Cortex of kidney (tissue), 1 donor: ENCODE measurements at regions not wholly inside any gene's neighbourhood (a gene's known extent, or its start where the extent isn't known, plus 50 kb on each side); places are given as distances from the start of the nearest gene placed in this dataset.
"Not testable (repeated sequence)": the region's sequence is repeated elsewhere in the genome, so short reads cannot be mapped to it uniquely, and the experiment has no call there.

ENCODE experiments used
- DNase-seq: peaks from one replicate; lab custom pipeline; 2025; lab: John Stamatoyannopoulos, UW

- no peak for DNase-seq
Observed at GRCh38 chr1:222065234-222065633, 323.3 kb upstream of the DUSP10 start.

- no peak for DNase-seq
Observed at GRCh38 chr1:222064388-222065211, 322.7 kb upstream of the DUSP10 start.

- no peak for DNase-seq
Observed at GRCh38 chr1:222062640-222063039, 320.8 kb upstream of the DUSP10 start.

GRCh38 chr1:222061711-222062359 is 319.9 kb upstream of the DUSP10 start:
- DNase-seq = no peak

GRCh38 chr1:222060210-222060916 is 318.5 kb upstream of the DUSP10 start:
- no peak for DNase-seq

- no peak for DNase-seq
Observed at GRCh38 chr1:222058249-222058648, 316.4 kb upstream of the DUSP10 start.

GRCh38 chr1:222057162-222057561 is 315.3 kb upstream of the DUSP10 start:
- no peak for DNase-seq

GRCh38 chr1:222054416-222054815 is 312.5 kb upstream of the DUSP10 start:
- DNase-seq = no peak

- no peak for DNase-seq
Observed at GRCh38 chr1:222053790-222054294, 312.0 kb upstream of the DUSP10 start.

GRCh38 chr1:222051311-222051710 is 309.4 kb upstream of the DUSP10 start:
- DNase-seq = not testable (repeated sequence)

- not testable (repeated sequence) for DNase-seq
Observed at GRCh38 chr1:222049661-222050060, 307.8 kb upstream of the DUSP10 start.

- DNase-seq = no peak
Observed at GRCh38 chr1:222049176-222049575, 307.3 kb upstream of the DUSP10 start.

GRCh38 chr1:222048094-222048595 is 306.3 kb upstream of the DUSP10 start:
- DNase-seq = no peak

- no peak for DNase-seq
Observed at GRCh38 chr1:222047366-222047765, 305.5 kb upstream of the DUSP10 start.

- no peak for DNase-seq
Observed at GRCh38 chr1:222046684-222047263, 304.9 kb upstream of the DUSP10 start.

GRCh38 chr1:222045786-222046185 is 303.9 kb upstream of the DUSP10 start:
- DNase-seq = no peak

- no peak for DNase-seq
Observed at GRCh38 chr1:222045236-222045635, 303.3 kb upstream of the DUSP10 start.

GRCh38 chr1:222043444-222044292 is 301.8 kb upstream of the DUSP10 start:
- no peak for DNase-seq

- no peak for DNase-seq
Observed at GRCh38 chr1:222042120-222042519, 300.2 kb upstream of the DUSP10 start.

- DNase-seq = no peak
Observed at GRCh38 chr1:222040955-222041354, 299.1 kb upstream of the DUSP10 start.
